IMR-90 (cell line): ENCODE measurements at regions not wholly inside any gene's neighbourhood (a gene's known extent, or its start where the extent isn't known, plus 50 kb on each side); places are given as distances from the start of the nearest gene placed in this dataset.

Source experiments
- ATAC-seq: fragments of 200-7000 bp; cut with Tn5 transposase; 2 replicates; pipeline ENCODE4 v1.9.1; 2020; ENCODE audit warnings: low read depth, mild to moderate bottlenecking, moderate library complexity
- BruUV-seq: library from RNA; stranded (reverse); fragments of 400-500 nt; replicated peaks from 2 replicates; lab custom pipeline; 2021; lab: Mats Ljungman, UMichigan
- CTCF ChIA-PET: fragments of 300-600 bp; formaldehyde crosslinking; extraction: SDS; loops from one replicate; lab custom pipeline; 2021; ENCODE audit warnings: antibody characterized with exemption; lab: Yijun Ruan, JAX
- POLR2A ChIA-PET: fragments of 300-600 bp; sonication (Branson Sonifier 250); formaldehyde crosslinking; loops from one replicate; lab custom pipeline; 2022; ENCODE audit warnings: antibody characterized with exemption; ENCODE audit not compliant: unreplicated experiment; lab: Charles Lee
- DNase-seq: peaks from one replicate; pipeline ENCODE4 v3.0.0; 2013
- H2AFZ ChIP-seq: replicated peaks from 2 replicates; pipeline ENCODE3; 2013; ENCODE audit warnings: low read length, mild to moderate bottlenecking; ENCODE audit not compliant: poor library complexity
- H2AK5ac ChIP-seq: 2 replicates; pipeline ENCODE4 v1.6.1; 2013; ENCODE audit warnings: low read depth, low read length, inconsistent platforms
- H2AK9ac ChIP-seq: replicated peaks from 2 replicates; pipeline ENCODE3; 2013; ENCODE audit warnings: mild to moderate bottlenecking, low read depth, low read length, moderate library complexity; ENCODE audit not compliant: poor library complexity
- H2BK120ac ChIP-seq: 2 replicates; pipeline ENCODE4 v1.6.1; 2013; ENCODE audit warnings: low read depth, low read length, inconsistent platforms
- H2BK15ac ChIP-seq: 3 replicates; pipeline ENCODE4 v1.6.1; 2013; ENCODE audit warnings: low read depth, low read length, inconsistent platforms
- H2BK20ac ChIP-seq: 2 replicates; pipeline ENCODE4 v1.6.1; 2013; ENCODE audit warnings: low read depth, mild to moderate bottlenecking, inconsistent platforms, low read length, moderate library complexity
- H2BK5ac ChIP-seq: 2 replicates; pipeline ENCODE4 v1.6.1; 2013; ENCODE audit warnings: mild to moderate bottlenecking, low read depth, low read length, inconsistent platforms; ENCODE audit not compliant: poor library complexity, severe bottlenecking
- H3K14ac ChIP-seq: replicated peaks from 2 replicates; pipeline ENCODE4 v1.6.1; 2013; ENCODE audit warnings: low read depth, low read length, inconsistent platforms
- H3K18ac ChIP-seq: 2 replicates; pipeline ENCODE4 v1.6.1; 2013; ENCODE audit warnings: low read depth, low read length, control low read depth
- H3K23ac ChIP-seq: 2 replicates; pipeline ENCODE4 v1.6.1; 2013; ENCODE audit warnings: low read depth, low read length, inconsistent platforms
- H3K27ac ChIP-seq: 2 replicates; pipeline ENCODE4 v1.5.1; 2013; ENCODE audit warnings: mild to moderate bottlenecking, control low read depth, low read length; ENCODE audit not compliant: insufficient read depth
- H3K27me3 ChIP-seq: 2 replicates; pipeline ENCODE4 v1.6.1; 2013; ENCODE audit warnings: low read length; ENCODE audit not compliant: control insufficient read depth, insufficient read depth
- H3K36me3 ChIP-seq: 2 replicates; pipeline ENCODE4 v1.6.1; 2013; ENCODE audit warnings: low read length, mixed read lengths; ENCODE audit not compliant: control insufficient read depth, insufficient read depth
- H3K4ac ChIP-seq: 2 replicates; pipeline ENCODE4 v1.6.1; 2013; ENCODE audit warnings: low read depth, low read length, inconsistent platforms
- H3K4me1 ChIP-seq: 2 replicates; pipeline ENCODE4 v1.6.1; 2013; ENCODE audit warnings: low read length, mixed read lengths; ENCODE audit not compliant: control insufficient read depth, insufficient read depth
- H3K4me2 ChIP-seq: 2 replicates; pipeline ENCODE4 v1.6.1; 2013; ENCODE audit warnings: low read depth, mild to moderate bottlenecking, control low read depth, low read length, moderate library complexity
- H3K4me3 ChIP-seq: 2 replicates; pipeline ENCODE4 v1.5.1; 2013; ENCODE audit warnings: low read depth, mild to moderate bottlenecking, control low read depth, low read length, moderate library complexity; ENCODE audit not compliant: insufficient read depth
- H3K56ac ChIP-seq: 2 replicates; pipeline ENCODE4 v1.6.1; 2013; ENCODE audit warnings: low read length, inconsistent platforms; ENCODE audit not compliant: insufficient read depth; ENCODE audit errors: extremely low read depth
- H3K79me1 ChIP-seq, 2 experiments: 2 replicates each; pipeline ENCODE4 v1.6.1; 2013; ENCODE audit warnings: low read length in 2 of 2, inconsistent platforms in 1 of 2, low read depth in 1 of 2
- H3K9ac ChIP-seq: 2 replicates; pipeline ENCODE4 v1.6.1; 2013; ENCODE audit warnings: low read depth, low read length, control low read depth
- H3K9me1 ChIP-seq: 2 replicates; pipeline ENCODE4 v1.6.1; 2013; ENCODE audit warnings: low read length, inconsistent platforms; ENCODE audit not compliant: insufficient read depth
- H3K9me3 ChIP-seq: 2 replicates; pipeline ENCODE4 v1.6.1; 2013; ENCODE audit warnings: low read length; ENCODE audit not compliant: control insufficient read depth, insufficient read depth
- H4K20me1 ChIP-seq: 2 replicates; pipeline ENCODE4 v1.6.1; 2013; ENCODE audit warnings: low read length, inconsistent platforms; ENCODE audit not compliant: insufficient read depth
- H4K5ac ChIP-seq: 2 replicates; pipeline ENCODE4 v1.6.1; 2013; ENCODE audit warnings: mild to moderate bottlenecking, low read depth, low read length, control low read depth
- H4K8ac ChIP-seq, 2 experiments: 2 replicates each; pipeline ENCODE4 v1.6.1; 2013; ENCODE audit warnings: low read depth in 2 of 2, low read length in 2 of 2, control low read depth in 1 of 2, inconsistent platforms in 1 of 2
- H4K91ac ChIP-seq: 2 replicates; pipeline ENCODE4 v1.6.1; 2013; ENCODE audit warnings: low read depth, low read length, inconsistent platforms; ENCODE audit not compliant: insufficient read depth
- BHLHE40 ChIP-seq: fragments of 150-350 bp; IDR thresholded peaks from 2 replicates; pipeline ENCODE4 v1.6.1; 2016; ENCODE audit warnings: mild to moderate bottlenecking, low read depth, low read length
- CEBPB ChIP-seq: IDR thresholded peaks from 2 replicates; pipeline ENCODE4 v1.6.1; 2012; ENCODE audit warnings: low read depth, low read length, improper control_type of control experiment
- CHD1 ChIP-seq: IDR thresholded peaks from 2 replicates; pipeline ENCODE4 v1.6.1; 2012; ENCODE audit warnings: low read depth, low read length, improper control_type of control experiment
- ELK1 ChIP-seq: fragments of 150-350 bp; IDR thresholded peaks from 2 replicates; pipeline ENCODE4 v1.6.1; 2016; ENCODE audit warnings: low read depth, mild to moderate bottlenecking, low read length, moderate library complexity, borderline replicate concordance
- FOS ChIP-seq: fragments of 150-350 bp; IDR thresholded peaks from 2 replicates; pipeline ENCODE4 v1.6.1; 2016; ENCODE audit warnings: low read depth, low read length
- MAFK ChIP-seq: IDR thresholded peaks from 2 replicates; pipeline ENCODE4 v1.6.1; 2012; ENCODE audit warnings: low read depth, low read length, improper control_type of control experiment
- MAZ ChIP-seq: IDR thresholded peaks from 2 replicates; pipeline ENCODE4 v1.6.1; 2012; ENCODE audit warnings: low read depth, mild to moderate bottlenecking, low read length, improper control_type of control experiment, moderate library complexity, borderline replicate concordance
- MXI1 ChIP-seq: IDR thresholded peaks from 2 replicates; pipeline ENCODE4 v1.6.1; 2012; ENCODE audit warnings: low read depth, mild to moderate bottlenecking, low read length, moderate library complexity, borderline replicate concordance
- NFE2L2 ChIP-seq: fragments of 150-350 bp; IDR thresholded peaks from 2 replicates; pipeline ENCODE4 v1.6.1; 2016; ENCODE audit warnings: low read depth, mild to moderate bottlenecking, low read length
- POLR2A ChIP-seq: IDR thresholded peaks from 2 replicates; pipeline ENCODE4 v1.6.1; 2012; ENCODE audit warnings: mild to moderate bottlenecking, low read depth, low read length
- RAD21 ChIP-seq: IDR thresholded peaks from 2 replicates; pipeline ENCODE4 v1.6.1; 2012; ENCODE audit warnings: low read length, improper control_type of control experiment
- RCOR1 ChIP-seq: IDR thresholded peaks from 2 replicates; pipeline ENCODE4 v1.6.1; 2012; ENCODE audit warnings: mild to moderate bottlenecking, low read length, improper control_type of control experiment; ENCODE audit not compliant: insufficient replicate concordance
- RFX5 ChIP-seq: IDR thresholded peaks from 2 replicates; pipeline ENCODE4 v1.8.0; 2012; ENCODE audit warnings: low read depth, mild to moderate bottlenecking, low read length, moderate library complexity
- SMC3 ChIP-seq: fragments of 150-350 bp; IDR thresholded peaks from 2 replicates; pipeline ENCODE4 v1.6.1; 2016; ENCODE audit warnings: low read depth, mild to moderate bottlenecking, antibody characterized with exemption, low read length, moderate library complexity
- dilution Hi-C: fragments of 300-500 bp; cut with HindIII; formaldehyde crosslinking; loops from one replicate; pipeline ENCODE4 v1.14.3; 2018; ENCODE audit warnings: low sequenced_read_pairs; ENCODE audit not compliant: unreplicated experiment
- in situ Hi-C: fragments of 300-500 bp; cut with MboI; formaldehyde crosslinking; loops from 3 replicates; pipeline ENCODE4 v1.14.3; 2019; ENCODE audit warnings: low sequenced_read_pairs, inconsistent platforms, mixed read lengths
- intact Hi-C: fragments of 100-400 bp; cut with micrococcal nuclease; formaldehyde crosslinking; loops from 2 replicates; pipeline ENCODE4 v1.10.0; 2022
- TF ChIP-seq, protein P1 (sequence below): fragments of 150-350 bp; IDR thresholded peaks from 2 replicates; pipeline ENCODE4 v1.6.1; 2017; ENCODE audit warnings: mild to moderate bottlenecking, antibody characterized with exemption, low read length, low read depth
- TF ChIP-seq, protein P2 (sequence below): conservative IDR thresholded peaks from 2 replicates; pipeline ENCODE4 v1.5.1; 2012; ENCODE audit warnings: mild to moderate bottlenecking, low read depth, low read length, improper control_type of control experiment

- H2BK15ac ChIP-seq: no peak overlapping the region
Observed at GRCh38 chr15:60102748-60103147, 98.6 kb downstream of the FOXB1 start.

More at GRCh38 chr15:60102748-60103147, 98.6 kb downstream of the FOXB1 start:
- H3K4me1 ChIP-seq: no peaks in the 10 kb centered on the region
- H3K27me3 ChIP-seq: peaks cover 4% of the 10 kb centered on the region
- CTCF ChIA-PET: no interaction called here
- DNase-seq (no peak), ATAC-seq (no peak)
- TF ChIP-seq CHD1 (no peak), MXI1 (no peak), RCOR1 (no peak), ELK1 (no peak), MAFK (no peak), RAD21 (no peak), POLR2A (no peak), FOS (no peak), SMC3 (no peak), RFX5 (no peak), BHLHE40 (no peak), MAZ (no peak), CEBPB (no peak), NFE2L2 (no peak)
- TF ChIP-seq, protein P1, sequence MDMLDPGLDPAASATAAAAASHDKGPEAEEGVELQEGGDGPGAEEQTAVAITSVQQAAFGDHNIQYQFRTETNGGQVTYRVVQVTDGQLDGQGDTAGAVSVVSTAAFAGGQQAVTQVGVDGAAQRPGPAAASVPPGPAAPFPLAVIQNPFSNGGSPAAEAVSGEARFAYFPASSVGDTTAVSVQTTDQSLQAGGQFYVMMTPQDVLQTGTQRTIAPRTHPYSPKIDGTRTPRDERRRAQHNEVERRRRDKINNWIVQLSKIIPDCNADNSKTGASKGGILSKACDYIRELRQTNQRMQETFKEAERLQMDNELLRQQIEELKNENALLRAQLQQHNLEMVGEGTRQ: no peak
- TF ChIP-seq, protein P2, sequence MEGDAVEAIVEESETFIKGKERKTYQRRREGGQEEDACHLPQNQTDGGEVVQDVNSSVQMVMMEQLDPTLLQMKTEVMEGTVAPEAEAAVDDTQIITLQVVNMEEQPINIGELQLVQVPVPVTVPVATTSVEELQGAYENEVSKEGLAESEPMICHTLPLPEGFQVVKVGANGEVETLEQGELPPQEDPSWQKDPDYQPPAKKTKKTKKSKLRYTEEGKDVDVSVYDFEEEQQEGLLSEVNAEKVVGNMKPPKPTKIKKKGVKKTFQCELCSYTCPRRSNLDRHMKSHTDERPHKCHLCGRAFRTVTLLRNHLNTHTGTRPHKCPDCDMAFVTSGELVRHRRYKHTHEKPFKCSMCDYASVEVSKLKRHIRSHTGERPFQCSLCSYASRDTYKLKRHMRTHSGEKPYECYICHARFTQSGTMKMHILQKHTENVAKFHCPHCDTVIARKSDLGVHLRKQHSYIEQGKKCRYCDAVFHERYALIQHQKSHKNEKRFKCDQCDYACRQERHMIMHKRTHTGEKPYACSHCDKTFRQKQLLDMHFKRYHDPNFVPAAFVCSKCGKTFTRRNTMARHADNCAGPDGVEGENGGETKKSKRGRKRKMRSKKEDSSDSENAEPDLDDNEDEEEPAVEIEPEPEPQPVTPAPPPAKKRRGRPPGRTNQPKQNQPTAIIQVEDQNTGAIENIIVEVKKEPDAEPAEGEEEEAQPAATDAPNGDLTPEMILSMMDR: no peak
- H3K27ac ChIP-seq: no peak overlapping the region
- no peak overlapping the region for H3K23ac ChIP-seq
- no peak overlapping the region for H2BK20ac ChIP-seq
- BruUV-seq: no TSS peak
- no peak overlapping the region for H3K18ac ChIP-seq
- H2AK9ac ChIP-seq: no peak overlapping the region
- H2AK5ac ChIP-seq: no peak overlapping the region
- no peak overlapping the region for H3K4me3 ChIP-seq
- H4K5ac ChIP-seq: no peak overlapping the region
- H3K14ac ChIP-seq: no peak overlapping the region
- H2BK5ac ChIP-seq: no peak overlapping the region
- no peak overlapping the region for H4K8ac ChIP-seq
- no peak overlapping the region for H2BK120ac ChIP-seq
- H3K56ac ChIP-seq: no peak overlapping the region
- H3K4ac ChIP-seq: no peak overlapping the region
- POLR2A ChIA-PET: no interaction called here
- H4K20me1 ChIP-seq: no peaks in the 10 kb centered on the region
- H3K9me1 ChIP-seq: no peaks in the 10 kb centered on the region
- H3K36me3 ChIP-seq: no peaks in the 10 kb centered on the region
- dilution Hi-C loops (no loop called here), in situ Hi-C loops (no loop called here), intact Hi-C loops (loop anchor here (10.0 kb wide), 1 partner anchor 62 kb away; no protein-coding TSS in a partner anchor)
- no peak overlapping the region for H3K4me2 ChIP-seq
- no peak overlapping the region for H4K91ac ChIP-seq
- no peaks in the 10 kb centered on the region for H3K79me1 ChIP-seq
- no peak overlapping the region for H2AFZ ChIP-seq
- H3K9ac ChIP-seq: no peak overlapping the region
- H3K9me3 ChIP-seq: no peaks in the 10 kb centered on the region; the same call in 1 of the 2 replicates
